Activated CD4-positive, alpha-beta T cell treated with anti-CD3 and anti-CD28 coated beads, Interleukin-10, Interleukin-2, amounts not matched to agents 100 ng/mL and 50 ng/mL, durations not matched to agents 16 hours and 8 hours (primary cell): ENCODE measurements at regions not wholly inside any gene's neighbourhood (a gene's known extent, or its start where the extent isn't known, plus 50 kb on each side); places are given as distances from the start of the nearest gene placed in this dataset.

Experiments
- DNase-seq: peaks from one replicate; pipeline ENCODE4 v3.0.0-alpha.2; 2020

GRCh38 chr5:172568308-172568910 lies 72.7 kb upstream of the NEURL1B start:
- no peak for DNase-seq

- no peak for DNase-seq
Measured at GRCh38 chr5:172567843-172568242, 73.2 kb upstream of the NEURL1B start.

GRCh38 chr5:172567294-172567693 lies 73.8 kb upstream of the NEURL1B start:
- DNase-seq = no peak

- DNase-seq = no peak
Measured at GRCh38 chr5:172565931-172566665, 75.0 kb upstream of the NEURL1B start.

- no peak for DNase-seq
Measured at GRCh38 chr5:172565455-172565854, 75.6 kb upstream of the NEURL1B start.

GRCh38 chr5:172564883-172565282 lies 76.2 kb upstream of the NEURL1B start:
- DNase-seq = no peak

GRCh38 chr5:172564188-172564587 lies 76.9 kb upstream of the NEURL1B start:
- DNase-seq = no peak

- no peak for DNase-seq
Measured at GRCh38 chr5:172562443-172562842, 78.6 kb upstream of the NEURL1B start.

GRCh38 chr5:172561151-172561550 lies 79.9 kb upstream of the NEURL1B start:
- DNase-seq = no peak

GRCh38 chr5:172559004-172559932 lies 81.8 kb upstream of the NEURL1B start:
- DNase-seq = no peak

GRCh38 chr5:172558076-172558976 lies 82.7 kb upstream of the NEURL1B start:
- DNase-seq = no peak

GRCh38 chr5:172556971-172557461 lies 84.0 kb upstream of the NEURL1B start:
- DNase-seq = no peak

- DNase-seq = no peak
Measured at GRCh38 chr5:172556262-172556661, 84.8 kb upstream of the NEURL1B start.

GRCh38 chr5:172554562-172554961 lies 86.5 kb upstream of the NEURL1B start:
- DNase-seq = no peak

GRCh38 chr5:172553903-172554302 lies 87.2 kb upstream of the NEURL1B start:
- no peak for DNase-seq

- no peak for DNase-seq
Measured at GRCh38 chr5:172553167-172553566, 87.9 kb upstream of the NEURL1B start.

- no peak for DNase-seq
Measured at GRCh38 chr5:172550996-172551395, 90.1 kb upstream of the NEURL1B start.

- DNase-seq = no peak
Measured at GRCh38 chr5:172550096-172550765, 90.8 kb upstream of the NEURL1B start.

- DNase-seq = no peak
Measured at GRCh38 chr5:172549696-172550095, 91.4 kb upstream of the NEURL1B start.

- no peak for DNase-seq
Measured at GRCh38 chr5:172548981-172549687, 91.9 kb upstream of the NEURL1B start.

- DNase-seq = no peak
Measured at GRCh38 chr5:172548311-172548731, 92.7 kb upstream of the NEURL1B start.
